ENCODE measurements at regions not wholly inside any gene's neighbourhood (a gene's known extent, or its start where the extent isn't known, plus 50 kb on each side); places are given as distances from the start of the nearest gene placed in this dataset.

- no peak for DNase-seq
- Histone ChIP-seq H3K36me3 (no peaks in the 10 kb centered on the region), H3K27ac (no peak overlapping the region), H3K4me3 (no peak overlapping the region), H3K4me1 (no peaks in the 10 kb centered on the region), H3K9me3 (peaks cover 0 to 10% (median 0%) of the 10 kb centered on the region in 12 donors), H3K27me3 (no peaks in the 10 kb centered on the region)
- WGBS, 4 donors: 81 to 94% (median 83%) methylated on average over 3 of the region's 3 CpGs
- intact Hi-C loops (cut with DNase I): no loop called here
- TF ChIP-seq CTCF (IDR thresholded peaks at IDR 0.05) (peak in 1 of 12 donors; percentile 10), POLR2A (IDR thresholded peaks at IDR 0.05) (no peak)
- no peak for ATAC-seq
Observed at GRCh38 chr2:13884291-13884976, 748.1 kb upstream of the LRATD1 start.

GRCh38 chr2:13901526-13901925 lies 731.0 kb upstream of the LRATD1 start:
- no peak for DNase-seq
- ATAC-seq: no peak
- Histone ChIP-seq H3K27me3 (no peaks in the 10 kb centered on the region), H3K36me3 (no peaks in the 10 kb centered on the region), H3K27ac (no peak overlapping the region), H3K4me3 (no peak overlapping the region), H3K9me3 (peaks cover 0 to 4% (median 0%) of the 10 kb centered on the region in 12 donors), H3K4me1 (no peaks in the 10 kb centered on the region)
- intact Hi-C loops (cut with DNase I): no loop called here
- no peak for TF ChIP-seq CTCF (IDR thresholded peaks at IDR 0.05)
- no peak for TF ChIP-seq POLR2A (IDR thresholded peaks at IDR 0.05)
- WGBS, 4 donors: 74 to 94% (median 85%) methylated on average over 1 of the region's 1 CpG

DNA sequence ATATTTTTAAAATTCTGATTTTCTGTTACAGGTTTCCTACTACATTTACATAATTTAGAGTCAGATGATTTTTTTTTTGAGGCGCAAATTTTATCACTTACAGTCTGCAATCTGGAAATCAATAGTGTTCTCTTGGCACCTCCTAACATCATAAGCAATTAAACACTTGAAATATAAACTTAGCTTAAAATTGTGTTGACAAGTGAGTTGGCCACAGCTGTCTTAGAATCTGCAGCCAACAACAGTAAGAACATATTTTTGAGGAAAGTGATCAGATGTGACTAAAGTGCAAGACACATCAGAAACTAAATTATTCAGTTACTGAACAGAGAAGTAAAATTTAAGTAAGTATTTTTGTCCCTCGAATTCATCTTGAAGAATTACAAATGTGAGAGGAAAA lies 726.7 kb upstream of the LRATD1 start:
- WGBS, 4 donors: 65 to 76% (median 68%) methylated on average over 2 of the region's 2 CpGs

DNA sequence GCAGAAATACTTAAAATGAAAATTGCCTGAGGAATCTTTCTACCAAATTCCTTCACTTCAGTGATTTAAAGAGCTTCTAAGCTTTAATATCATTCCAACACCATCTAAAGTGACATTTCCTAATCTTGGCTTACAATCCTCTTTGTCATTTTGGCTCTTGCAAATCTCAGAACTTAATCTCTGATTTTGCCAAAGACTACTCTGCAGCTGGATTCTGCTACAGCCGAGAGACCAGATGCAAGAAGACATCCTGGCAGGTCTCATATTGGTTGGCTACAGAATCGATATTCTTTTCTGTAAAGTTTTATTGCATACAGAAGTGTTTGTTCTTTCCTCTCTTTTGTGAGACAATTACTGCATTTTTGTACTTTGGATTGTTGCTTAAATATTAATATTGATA lies 716.5 kb upstream of the LRATD1 start:
- WGBS, 4 donors: 71 to 77% (median 72%) methylated on average over 2 of the region's 2 CpGs

More for the DNA sequence above, 726.7 kb upstream of the LRATD1 start:
- no peak for TF ChIP-seq CTCF (IDR thresholded peaks at IDR 0.05)
- TF ChIP-seq POLR2A (IDR thresholded peaks at IDR 0.05): no peak
- no peak overlapping the region for H3K27ac ChIP-seq
- intact Hi-C loops (cut with DNase I): no loop called here
- H3K9me3 ChIP-seq: peaks cover 0 to 4% (median 0%) of the 10 kb centered on the region in 12 donors
- H3K4me3 ChIP-seq: no peak overlapping the region
- ATAC-seq: no peak
- no peaks in the 10 kb centered on the region for H3K4me1 ChIP-seq
- H3K27me3 ChIP-seq: no peaks in the 10 kb centered on the region
- no peaks in the 10 kb centered on the region for H3K36me3 ChIP-seq
- no peak for DNase-seq

More for the DNA sequence above, 716.5 kb upstream of the LRATD1 start:
- H3K27ac ChIP-seq: no peak overlapping the region
- TF ChIP-seq POLR2A (IDR thresholded peaks at IDR 0.05) (no peak), CTCF (IDR thresholded peaks at IDR 0.05) (no peak)
- no peaks in the 10 kb centered on the region for H3K36me3 ChIP-seq
- H3K4me1 ChIP-seq: no peaks in the 10 kb centered on the region
- no peak overlapping the region for H3K4me3 ChIP-seq
- intact Hi-C loops (cut with DNase I): no loop called here
- H3K9me3 ChIP-seq: no peaks in the 10 kb centered on the region
- DNase-seq (no peak), ATAC-seq (no peak)
- H3K27me3 ChIP-seq: no peaks in the 10 kb centered on the region

All from heart left ventricle (tissue), 16 donors.